Thymus (tissue), 11 donors: ENCODE measurements at regions not wholly inside any gene's neighbourhood (a gene's known extent, or its start where the extent isn't known, plus 50 kb on each side); places are given as distances from the start of the nearest gene placed in this dataset.
"Not testable (repeated sequence)": the region's sequence is repeated elsewhere in the genome, so short reads cannot be mapped to it uniquely, and the experiment has no call there.

Experiments
- DNase-seq, 9 donors: peaks; one replicate each; pipeline ENCODE4 v3.0.0-alpha.2; 2013; ENCODE audit warnings: low spot score in 9 of 9, low read depth in 6 of 9, missing footprints in 1 of 9
- H3K27ac ChIP-seq, 2 donors: one replicate each; pipeline ENCODE4 v1.5.1; 2013; ENCODE audit warnings: control low read depth in 1 of 2, low read depth in 1 of 2, low read length in 1 of 2, mild to moderate bottlenecking in 1 of 2, moderate library complexity in 1 of 2
- H3K27me3 ChIP-seq, 2 donors: one replicate each; pipeline ENCODE4 v1.5.1; 2013; ENCODE audit warnings: low read length in 1 of 2; ENCODE audit not compliant: control insufficient read depth in 2 of 2, insufficient read depth in 1 of 2
- H3K36me3 ChIP-seq, 2 donors: one replicate each; pipeline ENCODE4 v1.5.1; 2013; ENCODE audit warnings: low read length in 1 of 2, mild to moderate bottlenecking in 1 of 2, moderate library complexity in 1 of 2; ENCODE audit not compliant: control insufficient read depth in 2 of 2, insufficient read depth in 2 of 2
- H3K4me1 ChIP-seq, 2 donors: one replicate each; pipeline ENCODE4 v1.5.1; 2013; ENCODE audit warnings: low read length in 2 of 2; ENCODE audit not compliant: control insufficient read depth in 2 of 2, insufficient read depth in 2 of 2
- H3K4me3 ChIP-seq, 2 donors: one replicate each; pipeline ENCODE4 v1.5.1; 2013; ENCODE audit warnings: low read length in 2 of 2, control low read depth in 1 of 2, mild to moderate bottlenecking in 1 of 2
- H3K9me3 ChIP-seq, 2 donors: one replicate each; pipeline ENCODE4 v1.5.1; 2013; ENCODE audit warnings: low read length in 1 of 2, mild to moderate bottlenecking in 1 of 2; ENCODE audit not compliant: control insufficient read depth in 2 of 2, insufficient read depth in 1 of 2
- WGBS: extraction: QIAGEN DNeasy Blood & Tissue Kit; methylation state at CpG from one replicate; pipeline ENCODE4 v1.1.7; 2013; 5-methylcytosine and 5-hydroxymethylcytosine counted together
- donor health status: healthy.

- H3K36me3 ChIP-seq, result no peaks in the 10 kb centered on the region
- H3K27ac ChIP-seq, result no peak overlapping the region
- no peaks in the 10 kb centered on the region for H3K9me3 ChIP-seq
- DNase-seq, result no peak
- WGBS, result 97% methylated on average over 7 of the region's 7 CpGs
- H3K4me3 ChIP-seq, result no peak overlapping the region
- H3K27me3 ChIP-seq, result no peaks in the 10 kb centered on the region
- H3K4me1 ChIP-seq, result no peaks in the 10 kb centered on the region
Observed at GRCh38 chr22:49390954-49391353, 436.7 kb downstream of the BRD1 start.

DNA sequence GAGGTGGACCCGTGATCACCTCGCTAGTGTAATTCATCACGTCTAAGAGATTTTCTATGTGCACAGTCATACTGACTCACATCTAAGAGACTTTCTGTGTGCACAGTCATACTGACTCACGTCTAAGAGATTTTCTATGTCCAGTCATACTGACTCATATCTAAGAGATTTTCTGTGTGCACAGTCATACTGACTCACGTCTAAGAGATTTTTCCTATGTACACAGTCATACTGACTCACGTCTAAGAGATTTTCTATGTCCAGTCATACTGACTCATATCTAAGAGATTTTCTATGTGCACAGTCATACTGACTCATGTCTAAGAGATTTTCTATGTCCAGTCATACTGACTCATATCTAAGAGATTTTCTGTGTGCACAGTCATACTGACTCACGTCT lies 443.8 kb downstream of the BRD1 start:
- not testable (repeated sequence) for DNase-seq, H3K9me3 ChIP-seq

GRCh38 chr22:49382451-49382735 lies 445.3 kb downstream of the BRD1 start:
- Histone ChIP-seq H3K27ac (no peak overlapping the region), H3K36me3 (no peaks in the 10 kb centered on the region), H3K4me3 (no peak overlapping the region), H3K9me3 (no peaks in the 10 kb centered on the region), H3K27me3 (no peaks in the 10 kb centered on the region), H3K4me1 (no peaks in the 10 kb centered on the region)
- WGBS, result 90% methylated on average over 6 of the region's 6 CpGs
- DNase-seq, result no peak

More for the DNA sequence above, 443.8 kb downstream of the BRD1 start:
- not testable (repeated sequence) for H3K27me3 ChIP-seq, H3K4me3 ChIP-seq, H3K36me3 ChIP-seq, H3K4me1 ChIP-seq, H3K27ac ChIP-seq
- WGBS, result 80% methylated on average over 6 of the region's 7 CpGs

DNA sequence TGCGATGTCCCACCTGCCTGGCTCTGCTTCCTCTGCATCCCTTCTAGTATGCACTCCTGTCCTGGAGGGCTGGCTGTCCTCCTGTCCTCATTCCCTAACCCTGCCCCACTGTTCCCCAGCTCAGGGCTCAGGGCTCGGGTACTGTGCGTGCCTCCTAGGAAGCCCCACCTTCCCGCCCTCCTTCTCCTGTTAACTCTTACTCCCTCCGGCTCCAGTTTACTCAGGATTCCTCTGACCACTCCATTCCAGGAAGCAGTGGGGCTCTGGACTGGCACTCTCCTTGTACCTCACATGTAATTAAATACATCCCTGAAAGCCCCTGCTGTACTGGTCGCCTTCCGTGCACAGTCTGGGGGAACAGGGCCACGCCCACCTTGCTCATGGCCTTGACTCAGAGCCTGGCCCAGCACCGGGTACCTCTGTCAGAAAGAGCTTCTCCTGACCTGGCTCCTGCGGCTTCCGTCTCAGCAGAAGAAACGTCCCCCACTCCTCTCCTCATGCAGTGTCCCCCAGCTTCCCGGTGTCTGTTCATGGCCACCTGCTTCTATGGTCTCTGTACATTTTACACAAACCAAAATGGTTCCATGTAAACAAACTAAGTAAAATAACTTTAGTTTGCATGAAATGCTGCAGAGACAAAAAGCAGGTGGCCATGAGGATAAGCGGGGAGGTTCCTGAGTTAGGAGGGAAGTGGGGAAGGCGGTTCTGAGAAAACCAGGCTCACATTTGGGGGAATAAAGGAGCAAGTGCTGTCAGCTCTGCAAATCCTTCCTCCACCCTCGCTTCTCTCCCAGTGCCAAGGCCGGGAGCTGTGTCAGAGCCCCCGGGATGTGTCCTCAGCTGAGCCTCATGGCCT lies 445.9 kb downstream of the BRD1 start:
- Histone ChIP-seq H3K4me3 (no peak overlapping the region), H3K9me3 (no peaks in the 10 kb centered on the region), H3K27ac (no peak overlapping the region), H3K27me3 (no peaks in the 10 kb centered on the region), H3K36me3 (no peaks in the 10 kb centered on the region), H3K4me1 (no peaks in the 10 kb centered on the region)
- DNase-seq, result no peak
- WGBS, result 75% methylated on average over 18 of the region's 18 CpGs

DNA sequence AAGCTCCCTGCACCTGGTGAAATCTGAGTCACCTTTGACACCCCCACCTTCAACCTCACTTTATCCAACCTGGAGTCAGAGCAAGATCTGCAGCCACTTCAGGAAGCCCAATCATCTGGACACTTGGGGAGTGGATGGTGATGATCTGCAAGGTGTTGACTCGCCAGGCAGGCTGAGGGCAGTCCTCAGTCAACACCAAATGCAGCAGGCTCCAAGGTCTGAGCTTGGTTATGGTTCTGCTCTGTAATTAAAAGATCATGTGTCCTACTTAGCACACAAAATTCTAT lies 446.9 kb downstream of the BRD1 start:
- Histone ChIP-seq H3K4me3 (no peak overlapping the region), H3K4me1 (no peaks in the 10 kb centered on the region), H3K36me3 (no peaks in the 10 kb centered on the region), H3K9me3 (no peaks in the 10 kb centered on the region), H3K27me3 (no peaks in the 10 kb centered on the region), H3K27ac (no peak overlapping the region)
- no peak for DNase-seq
- 90% methylated on average over 1 of the region's 1 CpG for WGBS

DNA sequence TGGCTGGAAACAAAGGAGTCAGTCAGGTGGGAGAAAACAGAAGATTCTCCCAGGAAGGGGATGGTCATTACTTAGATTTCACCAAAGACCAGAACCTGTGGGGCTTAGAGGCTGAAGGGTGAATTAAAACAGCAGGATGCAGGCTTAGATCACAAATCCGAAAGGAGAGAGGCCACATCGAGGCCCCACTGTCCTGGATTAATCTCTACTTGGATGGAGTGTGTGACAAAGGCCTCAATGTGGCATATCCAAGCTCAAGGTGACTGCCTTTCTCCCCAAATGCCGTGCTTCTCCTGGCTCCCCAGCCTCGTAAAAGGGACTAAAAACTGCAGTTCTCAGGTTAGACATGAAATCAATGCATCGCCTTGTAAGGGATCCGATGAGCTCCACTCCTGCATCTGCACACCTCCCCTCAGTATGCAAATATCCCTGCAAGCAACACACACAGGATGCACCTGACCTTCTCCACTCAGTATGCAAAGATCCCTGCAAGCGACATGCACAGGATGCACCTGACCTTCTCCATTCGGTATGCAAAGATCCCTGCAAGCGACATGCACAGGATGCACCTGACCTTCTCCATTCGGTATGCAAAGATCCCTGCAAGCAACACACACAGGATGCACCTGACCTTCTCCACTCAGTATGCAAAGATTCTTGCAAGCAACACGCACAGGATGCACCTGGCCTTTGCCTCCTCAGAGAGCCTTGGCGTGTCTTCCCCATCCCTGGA lies 447.4 kb downstream of the BRD1 start:
- no peak overlapping the region for H3K27ac ChIP-seq

DNA sequence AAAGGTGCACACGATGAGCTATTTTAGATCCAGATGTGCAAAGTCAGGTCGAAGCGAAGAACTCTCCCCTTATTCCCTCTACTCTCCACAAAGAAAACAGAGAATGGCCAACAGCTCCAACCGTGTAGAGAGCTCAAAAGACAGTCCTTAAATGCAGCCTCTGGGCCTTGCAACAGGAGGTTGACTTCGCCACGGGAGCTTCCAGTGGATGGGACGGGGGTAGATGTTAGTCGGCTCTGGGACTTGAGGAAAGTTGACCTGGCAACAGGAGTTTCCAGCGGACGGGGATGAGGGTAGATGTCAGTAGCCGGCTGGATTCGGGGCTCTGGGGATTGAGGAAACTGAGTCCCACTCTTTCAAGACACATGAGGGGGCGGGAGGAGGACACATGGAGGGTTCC lies 450.4 kb downstream of the BRD1 start:
- no peak for DNase-seq
- 95% methylated on average over 13 of the region's 13 CpGs for WGBS

More for the DNA sequence above, 447.4 kb downstream of the BRD1 start:
- no peaks in the 10 kb centered on the region for H3K9me3 ChIP-seq
- H3K4me3 ChIP-seq, result no peak overlapping the region
- H3K36me3 ChIP-seq, result no peaks in the 10 kb centered on the region
- DNase-seq, result no peak
- 63% methylated on average over 12 of the region's 12 CpGs for WGBS
- H3K27me3 ChIP-seq, result no peaks in the 10 kb centered on the region
- no peaks in the 10 kb centered on the region for H3K4me1 ChIP-seq

GRCh38 chr22:49373801-49374226 lies 453.9 kb downstream of the BRD1 start:
- H3K36me3 ChIP-seq, result no peaks in the 10 kb centered on the region
- WGBS, result 84% methylated on average over 17 of the region's 17 CpGs
- H3K4me3 ChIP-seq, result no peak overlapping the region
- H3K4me1 ChIP-seq, result no peaks in the 10 kb centered on the region
- no peaks in the 10 kb centered on the region for H3K9me3 ChIP-seq
- no peak overlapping the region for H3K27ac ChIP-seq
- no peak for DNase-seq
- peaks cover 0 to 5% of the 10 kb centered on the region in 2 donors for H3K27me3 ChIP-seq

More for the DNA sequence above, 450.4 kb downstream of the BRD1 start:
- no peak overlapping the region for H3K4me3 ChIP-seq
- H3K27me3 ChIP-seq, result peaks cover 0 to 2% of the 10 kb centered on the region in 2 donors
- H3K4me1 ChIP-seq, result no peaks in the 10 kb centered on the region
- no peaks in the 10 kb centered on the region for H3K9me3 ChIP-seq
- no peaks in the 10 kb centered on the region for H3K36me3 ChIP-seq
- no peak overlapping the region for H3K27ac ChIP-seq

DNA sequence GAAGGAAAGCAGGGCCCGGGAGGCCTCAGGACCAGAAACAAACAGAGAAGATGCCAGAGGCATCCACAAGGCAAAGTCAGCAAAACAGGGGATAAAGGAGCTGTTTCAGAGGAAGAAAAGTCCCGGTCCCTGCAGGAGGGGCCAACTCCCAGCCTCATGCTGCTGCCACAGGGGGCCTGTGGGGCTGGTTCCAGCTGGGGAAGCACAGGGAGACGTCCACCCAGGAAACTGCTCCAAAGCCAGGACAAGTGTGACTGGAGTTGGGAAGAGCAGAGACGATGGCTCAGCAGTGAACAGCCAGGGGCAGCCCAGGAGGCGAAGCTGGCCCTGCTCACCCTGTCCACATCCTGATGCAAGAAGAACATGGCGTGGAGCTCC lies 454.4 kb downstream of the BRD1 start:
- 83% methylated on average over 6 of the region's 6 CpGs for WGBS
- Histone ChIP-seq H3K4me1 (no peaks in the 10 kb centered on the region), H3K27me3 (peaks cover 0 to 5% of the 10 kb centered on the region in 2 donors), H3K9me3 (no peaks in the 10 kb centered on the region), H3K27ac (no peak overlapping the region), H3K36me3 (no peaks in the 10 kb centered on the region), H3K4me3 (no peak overlapping the region)
- no peak for DNase-seq
